ENCODE measurements at regions not wholly inside any gene's neighbourhood (a gene's known extent, or its start where the extent isn't known, plus 50 kb on each side); places are given as distances from the start of the nearest gene placed in this dataset.

- TF ChIP-seq CTCF (IDR thresholded peaks at IDR 0.05; ENCODE audit: low read depth, low read length, missing input control) (no peak), MAX (IDR thresholded peaks at IDR 0.05) (no peak), EGR1 (IDR thresholded peaks at IDR 0.05; ENCODE audit: low read depth in 2 of 2) (no peak), REST (IDR thresholded peaks at IDR 0.05) (no peak)
These were observed 280.3 kb upstream of the TNC start for GRCh38 chr9:115398313-115398650.

All from liver (tissue), 3 donors.